Activated B cell treated with CpG ODN at 0.5 μM for 24 hours (primary cell): ENCODE measurements at regions not wholly inside any gene's neighbourhood (a gene's known extent, or its start where the extent isn't known, plus 50 kb on each side); places are given as distances from the start of the nearest gene placed in this dataset.

Experiments
- ATAC-seq: fragments of 200-7000 bp; cut with Tn5 transposase; one replicate; pipeline ENCODE4 v1.10.0; 2021; ENCODE audit warnings: low read depth, mild to moderate bottlenecking, moderate library complexity
- CTCF ChIA-PET: fragments of 350-600 bp; sonication (Branson Sonifier 250); formaldehyde crosslinking; loops from one replicate; lab custom pipeline; 2021; ENCODE audit warnings: antibody characterized with exemption; lab: Charles Lee
- POLR2A ChIA-PET: fragments of 350-600 bp; sonication (Branson Sonifier 250); formaldehyde crosslinking; loops from one replicate; lab custom pipeline; 2021; ENCODE audit warnings: antibody characterized with exemption; lab: Charles Lee
- DNase-seq: peaks from one replicate; pipeline ENCODE4 v3.0.0; 2022
- H3K27ac Mint-ChIP-seq: one replicate; pipeline ENCODE4 v1.8.0; 2020; ENCODE audit warnings: mixed read lengths
- H3K27me3 Mint-ChIP-seq: one replicate; pipeline ENCODE4 v1.8.0; 2021; ENCODE audit warnings: mixed read lengths
- H3K36me3 Mint-ChIP-seq: one replicate; pipeline ENCODE4 v1.8.0; 2021; ENCODE audit warnings: low read depth, mixed read lengths
- H3K4me1 Mint-ChIP-seq: one replicate; pipeline ENCODE4 v1.8.0; 2021; ENCODE audit warnings: mixed read lengths
- H3K4me3 Mint-ChIP-seq: one replicate; pipeline ENCODE4 v1.8.0; 2020; ENCODE audit warnings: mild to moderate bottlenecking, mixed read lengths
- H3K9me3 Mint-ChIP-seq: one replicate; pipeline ENCODE4 v1.8.0; 2020; ENCODE audit warnings: mixed read lengths
- CTCF ChIP-seq: fragments of 200-600 bp; IDR thresholded peaks from one replicate; pipeline ENCODE4 v1.8.0; 2022; ENCODE audit warnings: antibody characterized with exemption, mild to moderate bottlenecking
- intact Hi-C: fragments of 100-400 bp; cut with micrococcal nuclease; formaldehyde crosslinking; loops from one replicate; pipeline ENCODE4 v1.15.1; 2024

DNA sequence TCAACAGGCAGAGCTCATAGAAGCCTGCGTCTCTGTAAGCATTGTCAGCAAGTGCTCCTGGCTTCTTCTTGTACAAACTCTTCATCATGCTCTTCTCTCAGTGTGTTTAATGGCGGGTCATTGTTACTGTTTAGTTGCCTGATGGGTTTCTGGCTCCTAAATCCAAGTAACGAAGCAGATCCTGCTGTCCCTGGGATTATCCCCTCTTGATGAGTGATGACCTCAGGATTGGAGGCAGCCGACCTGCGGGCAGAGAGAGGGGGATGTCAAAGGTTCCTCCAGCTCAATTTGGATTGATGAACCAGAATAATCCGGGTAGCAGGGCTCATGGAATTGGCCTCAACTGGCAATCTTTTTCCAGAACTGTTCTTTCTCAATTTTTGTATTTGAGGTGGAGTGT, 66.1 kb upstream of the BARHL2 start:
- POLR2A ChIA-PET, result no interaction called here
- H3K36me3 Mint-ChIP-seq, result no peaks in the 10 kb centered on the region
- CTCF ChIA-PET, result no interaction called here
- ATAC-seq, result no peak
- H3K4me3 Mint-ChIP-seq, result no peak overlapping the region
- DNase-seq, result no peak
- TF ChIP-seq CTCF, result no peak
- no peak overlapping the region for H3K27ac Mint-ChIP-seq
- H3K27me3 Mint-ChIP-seq, result peaks cover 7% of the 10 kb centered on the region
- H3K4me1 Mint-ChIP-seq, result no peaks in the 10 kb centered on the region
- no peaks in the 10 kb centered on the region for H3K9me3 Mint-ChIP-seq
- intact Hi-C loops, result no loop called here

GRCh38 chr1:90782046-90782445, 64.9 kb upstream of the BARHL2 start:
- DNase-seq, result no peak
- Mint-ChIP-seq H3K27ac (no peak overlapping the region), H3K36me3 (no peaks in the 10 kb centered on the region), H3K4me3 (no peak overlapping the region), H3K4me1 (no peaks in the 10 kb centered on the region), H3K27me3 (peaks cover 7% of the 10 kb centered on the region), H3K9me3 (no peaks in the 10 kb centered on the region)
- POLR2A ChIA-PET, result no interaction called here
- intact Hi-C loops, result no loop called here
- CTCF ChIA-PET, result no interaction called here
- TF ChIP-seq CTCF, result no peak
- no peak for ATAC-seq

DNA sequence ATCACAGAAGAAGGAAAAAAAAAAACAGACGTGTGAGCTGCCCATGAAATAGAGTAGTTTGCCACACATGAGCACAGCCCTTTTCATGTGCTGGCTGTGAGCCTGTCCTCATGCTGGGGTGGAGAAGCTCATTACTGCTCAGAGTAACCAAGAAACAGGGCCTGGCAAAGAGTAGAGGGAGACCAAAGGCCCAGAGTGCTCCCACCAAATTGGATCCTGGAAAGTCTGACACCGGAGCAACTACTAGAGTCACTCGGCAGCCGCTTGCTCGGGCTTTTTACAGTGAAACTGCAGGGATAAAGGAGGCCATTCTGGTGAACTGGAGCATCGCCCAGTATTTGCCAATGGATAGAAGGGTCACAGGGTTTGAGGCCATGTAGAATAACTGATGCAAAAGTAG, 64.4 kb upstream of the BARHL2 start:
- POLR2A ChIA-PET, result no interaction called here
- CTCF ChIA-PET, result no interaction called here
- no peak for ATAC-seq
- intact Hi-C loops, result no loop called here
- Mint-ChIP-seq H3K27ac (no peak overlapping the region), H3K4me3 (no peak overlapping the region), H3K9me3 (no peaks in the 10 kb centered on the region), H3K4me1 (no peaks in the 10 kb centered on the region), H3K36me3 (no peaks in the 10 kb centered on the region), H3K27me3 (peaks cover 7% of the 10 kb centered on the region)
- no peak for DNase-seq
- TF ChIP-seq CTCF, result no peak

DNA sequence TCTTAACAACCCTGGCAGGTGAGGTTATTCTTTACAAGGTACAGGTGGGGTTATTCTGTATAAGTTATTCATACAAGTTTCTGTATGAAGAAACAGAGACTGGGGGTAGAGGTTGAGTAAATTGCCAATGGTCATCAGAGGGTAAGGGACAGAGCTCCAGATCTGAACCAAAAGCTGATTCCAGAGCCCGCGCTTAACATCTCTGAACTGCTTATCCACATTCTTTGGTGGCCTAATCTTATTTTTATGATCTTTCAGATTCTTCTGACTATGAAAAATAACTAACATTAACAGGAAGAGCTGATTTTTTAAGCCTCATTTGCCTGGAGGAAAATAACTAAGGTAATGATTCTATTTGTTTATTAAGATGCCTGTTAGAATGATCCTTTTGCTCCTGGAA, 63.9 kb upstream of the BARHL2 start:
- no peak overlapping the region for H3K4me3 Mint-ChIP-seq
- CTCF ChIA-PET, result no interaction called here
- POLR2A ChIA-PET, result no interaction called here

DNA sequence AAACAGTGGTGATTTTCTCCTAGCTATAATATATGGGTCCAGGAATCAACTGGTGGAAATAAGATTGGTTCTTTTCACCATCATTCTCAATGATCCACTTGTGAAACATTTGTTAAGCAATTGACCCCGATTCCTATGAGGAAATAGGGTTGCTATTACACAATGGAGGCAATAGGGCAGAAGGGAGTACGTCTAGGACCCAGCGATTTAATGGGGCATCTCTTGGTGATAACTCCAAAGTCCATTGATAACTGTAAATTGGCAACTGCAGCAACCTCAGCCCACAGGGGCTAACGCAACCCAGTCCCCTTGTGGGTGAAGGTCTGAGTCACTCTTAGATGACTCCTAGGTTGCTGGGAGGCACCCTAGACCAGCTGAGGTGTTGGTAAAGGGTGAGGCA, 62.5 kb upstream of the BARHL2 start:
- TF ChIP-seq CTCF, result no peak
- Mint-ChIP-seq H3K36me3 (no peaks in the 10 kb centered on the region), H3K4me1 (no peaks in the 10 kb centered on the region), H3K9me3 (no peaks in the 10 kb centered on the region), H3K27ac (no peak overlapping the region), H3K4me3 (no peak overlapping the region), H3K27me3 (peaks cover 7% of the 10 kb centered on the region)
- POLR2A ChIA-PET, result no interaction called here
- CTCF ChIA-PET, result no interaction called here
- no peak for ATAC-seq
- DNase-seq, result no peak
- intact Hi-C loops, result no loop called here

More for the DNA sequence above, 63.9 kb upstream of the BARHL2 start:
- ATAC-seq, result no peak
- no peak overlapping the region for H3K27ac Mint-ChIP-seq
- intact Hi-C loops, result no loop called here
- H3K4me1 Mint-ChIP-seq, result no peaks in the 10 kb centered on the region
- no peaks in the 10 kb centered on the region for H3K9me3 Mint-ChIP-seq
- no peak for TF ChIP-seq CTCF
- H3K27me3 Mint-ChIP-seq, result peaks cover 7% of the 10 kb centered on the region
- no peaks in the 10 kb centered on the region for H3K36me3 Mint-ChIP-seq
- no peak for DNase-seq
